Testis (tissue), 2 donors: ENCODE measurements at regions not wholly inside any gene's neighbourhood (a gene's known extent, or its start where the extent isn't known, plus 50 kb on each side); places are given as distances from the start of the nearest gene placed in this dataset.

ENCODE experiments used
- POLR2A ChIP-seq: fragments of 450-650 bp; IDR thresholded peaks from one replicate; pipeline ENCODE4 v1.6.1; 2017; ENCODE audit warnings: antibody characterized with exemption, mild to moderate bottlenecking, moderate library complexity
- TF ChIP-seq, protein P1 (sequence below), 3 experiments: fragments of 450-650 bp in 2 of 3; fragments of 200-600 bp in 1 of 3; sonication (generic) in 1 of 3; IDR thresholded peaks; one replicate each; pipeline ENCODE4 v1.5.1; 2016 to 2019; ENCODE audit warnings: antibody characterized with exemption in 3 of 3, mild to moderate bottlenecking in 2 of 3, moderate library complexity in 1 of 3

DNA sequence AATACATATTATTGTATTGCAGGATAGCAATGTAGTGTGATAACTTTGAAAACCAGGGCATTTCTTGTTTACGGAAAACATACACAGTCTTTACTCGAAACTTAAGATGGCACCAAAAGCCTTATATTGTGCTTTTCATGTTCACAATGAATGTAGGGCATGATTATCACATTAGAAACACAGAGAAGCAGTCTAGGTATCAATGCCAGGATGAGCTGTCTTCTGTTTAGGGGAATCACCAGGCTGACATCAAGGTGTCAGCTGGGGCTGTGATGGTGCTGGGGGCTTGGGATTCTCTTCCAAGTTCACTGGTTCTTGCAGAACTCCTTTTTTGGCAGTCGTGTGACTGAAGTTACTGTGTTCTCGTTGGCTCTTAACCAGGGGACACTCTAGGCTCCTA is 1067.3 kb downstream of the FLRT2 start:
- no peak for TF ChIP-seq POLR2A
- TF ChIP-seq, protein P1, sequence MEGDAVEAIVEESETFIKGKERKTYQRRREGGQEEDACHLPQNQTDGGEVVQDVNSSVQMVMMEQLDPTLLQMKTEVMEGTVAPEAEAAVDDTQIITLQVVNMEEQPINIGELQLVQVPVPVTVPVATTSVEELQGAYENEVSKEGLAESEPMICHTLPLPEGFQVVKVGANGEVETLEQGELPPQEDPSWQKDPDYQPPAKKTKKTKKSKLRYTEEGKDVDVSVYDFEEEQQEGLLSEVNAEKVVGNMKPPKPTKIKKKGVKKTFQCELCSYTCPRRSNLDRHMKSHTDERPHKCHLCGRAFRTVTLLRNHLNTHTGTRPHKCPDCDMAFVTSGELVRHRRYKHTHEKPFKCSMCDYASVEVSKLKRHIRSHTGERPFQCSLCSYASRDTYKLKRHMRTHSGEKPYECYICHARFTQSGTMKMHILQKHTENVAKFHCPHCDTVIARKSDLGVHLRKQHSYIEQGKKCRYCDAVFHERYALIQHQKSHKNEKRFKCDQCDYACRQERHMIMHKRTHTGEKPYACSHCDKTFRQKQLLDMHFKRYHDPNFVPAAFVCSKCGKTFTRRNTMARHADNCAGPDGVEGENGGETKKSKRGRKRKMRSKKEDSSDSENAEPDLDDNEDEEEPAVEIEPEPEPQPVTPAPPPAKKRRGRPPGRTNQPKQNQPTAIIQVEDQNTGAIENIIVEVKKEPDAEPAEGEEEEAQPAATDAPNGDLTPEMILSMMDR (IDR thresholded peaks at IDR 0.05): no peak
